GM12864 (cell line): ENCODE measurements at regions not wholly inside any gene's neighbourhood (a gene's known extent, or its start where the extent isn't known, plus 50 kb on each side); places are given as distances from the start of the nearest gene placed in this dataset.

Experiments used
- DNase-seq: peaks from one replicate; pipeline ENCODE4 v3.0.0-alpha.2; 2011; ENCODE audit warnings: low read depth
- H3K4me3 ChIP-seq: 2 replicates; pipeline ENCODE4 v1.5.1; 2011; ENCODE audit warnings: mild to moderate bottlenecking, low read depth, low read length, control low read depth
- CTCF ChIP-seq: IDR thresholded peaks from 2 replicates; pipeline ENCODE4 v1.5.1; 2011; ENCODE audit warnings: low read depth, mild to moderate bottlenecking, moderate library complexity, low read length, control low read depth, inconsistent platforms; ENCODE audit errors: missing control alignments

GRCh38 chr3:74288761-74289160 is 325.7 kb downstream of the CNTN3 start:
- no peak for DNase-seq
- no peak for TF ChIP-seq CTCF
- no peak overlapping the region for H3K4me3 ChIP-seq

GRCh38 chr3:74287557-74287956 is 326.9 kb downstream of the CNTN3 start:
- H3K4me3 ChIP-seq = no peak overlapping the region

GRCh38 chr3:74282202-74282601 is 332.3 kb downstream of the CNTN3 start:
- H3K4me3 ChIP-seq = no peak overlapping the region
- TF ChIP-seq CTCF = no peak
- no peak for DNase-seq

More at GRCh38 chr3:74287557-74287956, 326.9 kb downstream of the CNTN3 start:
- no peak for TF ChIP-seq CTCF
- no peak for DNase-seq

GRCh38 chr3:74281705-74282104 is 332.8 kb downstream of the CNTN3 start:
- H3K4me3 ChIP-seq = no peak overlapping the region
- DNase-seq = no peak
- no peak for TF ChIP-seq CTCF

- no peak for DNase-seq
- TF ChIP-seq CTCF = no peak
- H3K4me3 ChIP-seq = no peak overlapping the region
Observed at GRCh38 chr3:74273555-74274402, 340.7 kb downstream of the CNTN3 start.

GRCh38 chr3:74273091-74273490 is 341.4 kb downstream of the CNTN3 start:
- no peak for TF ChIP-seq CTCF
- no peak overlapping the region for H3K4me3 ChIP-seq
- no peak for DNase-seq

GRCh38 chr3:74271541-74271940 is 342.9 kb downstream of the CNTN3 start:
- no peak for TF ChIP-seq CTCF
- DNase-seq = no peak
- no peak overlapping the region for H3K4me3 ChIP-seq
